WTC11 (cell line): ENCODE measurements at regions not wholly inside any gene's neighbourhood (a gene's known extent, or its start where the extent isn't known, plus 50 kb on each side); places are given as distances from the start of the nearest gene placed in this dataset.

Experiments
- ESRRA ChIP-seq: sonication (generic); formaldehyde crosslinking; IDR thresholded peaks from 2 replicates; pipeline ENCODE4 v1.8.1; 2022; ENCODE audit warnings: mild to moderate bottlenecking, missing genetic modification reagents, borderline replicate concordance
- JAZF1 ChIP-seq: fragments of 250-450 bp; sonication (Bioruptor Pico); IDR thresholded peaks from 2 replicates; pipeline ENCODE4 v1.9.0; 2021; ENCODE audit warnings: moderate library complexity, mild to moderate bottlenecking, inconsistent platforms
- NR3C1 ChIP-seq: sonication (generic); formaldehyde crosslinking; conservative IDR thresholded peaks from 2 replicates; pipeline ENCODE4 v1.8.1; 2023; ENCODE audit warnings: low read depth, mild to moderate bottlenecking, missing genetic modification reagents
- SP1 ChIP-seq: sonication (generic); formaldehyde crosslinking; conservative IDR thresholded peaks from 2 replicates; pipeline ENCODE4 v1.8.1; 2022; ENCODE audit warnings: missing genetic modification reagents
- TEAD4 ChIP-seq: sonication (generic); formaldehyde crosslinking; IDR thresholded peaks from 2 replicates; pipeline ENCODE4 v1.8.0; 2022; ENCODE audit warnings: mild to moderate bottlenecking, missing genetic modification reagents
- TP53 ChIP-seq: sonication (generic); formaldehyde crosslinking; IDR thresholded peaks from 2 replicates; pipeline ENCODE4 v1.8.1; 2023; ENCODE audit warnings: mild to moderate bottlenecking, missing genetic modification reagents
- ZNF317 ChIP-seq: sonication (generic); formaldehyde crosslinking; IDR thresholded peaks from 2 replicates; pipeline ENCODE4 v1.8.1; 2023; ENCODE audit warnings: low read depth, mild to moderate bottlenecking, moderate library complexity, missing genetic modification reagents, borderline replicate concordance
- TF ChIP-seq, protein P1 (sequence below): sonication (generic); formaldehyde crosslinking; IDR thresholded peaks from 2 replicates; pipeline ENCODE4 v1.8.1; 2023; ENCODE audit warnings: mild to moderate bottlenecking, missing genetic modification reagents
- TF ChIP-seq, protein P2 (sequence below): fragments of 200-600 bp; IDR thresholded peaks from 2 replicates; pipeline ENCODE4 v1.8.0; 2022; ENCODE audit warnings: antibody characterized with exemption
- TF ChIP-seq, protein P3 (sequence below): sonication (generic); formaldehyde crosslinking; IDR thresholded peaks from 2 replicates; pipeline ENCODE4 v1.8.0; 2023; ENCODE audit warnings: missing genetic modification reagents

DNA sequence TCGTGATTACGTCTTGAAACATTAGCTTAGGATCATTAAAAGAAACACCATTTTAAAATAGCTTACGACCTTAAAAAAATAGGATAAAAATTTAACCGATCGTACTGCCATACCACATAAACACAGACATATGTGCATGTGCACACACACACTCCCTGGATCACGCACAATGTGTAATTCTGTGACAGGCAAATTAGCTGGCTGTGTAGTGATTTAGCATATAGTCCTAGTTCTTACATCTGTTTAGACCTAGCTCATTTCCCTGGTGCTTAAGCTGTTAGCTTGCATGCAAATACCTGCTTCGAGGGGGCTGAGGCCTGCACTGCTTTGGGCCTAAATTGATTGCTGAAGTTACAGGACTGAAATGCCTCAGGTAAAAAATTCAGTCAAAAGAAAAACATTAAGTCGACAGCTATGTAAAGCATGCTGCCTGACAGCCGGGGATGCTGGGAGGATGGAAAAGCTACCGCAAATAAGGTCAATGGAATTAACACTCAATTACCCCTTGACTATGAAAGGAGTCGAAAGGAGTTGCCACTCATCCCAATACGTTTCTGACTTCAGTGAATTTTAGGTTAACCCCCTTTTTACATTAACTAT is 267.1 kb upstream of the FZD8 start:
- TF ChIP-seq JAZF1 (CRISPR knock-in tag) (no peak), SP1 (CRISPR knock-in tag) (no peak), ZNF317 (no peak), ESRRA (CRISPR knock-in tag) (no peak), TEAD4 (CRISPR knock-in tag) (no peak), NR3C1 (no peak), TP53 (no peak)
- TF ChIP-seq, protein P1, sequence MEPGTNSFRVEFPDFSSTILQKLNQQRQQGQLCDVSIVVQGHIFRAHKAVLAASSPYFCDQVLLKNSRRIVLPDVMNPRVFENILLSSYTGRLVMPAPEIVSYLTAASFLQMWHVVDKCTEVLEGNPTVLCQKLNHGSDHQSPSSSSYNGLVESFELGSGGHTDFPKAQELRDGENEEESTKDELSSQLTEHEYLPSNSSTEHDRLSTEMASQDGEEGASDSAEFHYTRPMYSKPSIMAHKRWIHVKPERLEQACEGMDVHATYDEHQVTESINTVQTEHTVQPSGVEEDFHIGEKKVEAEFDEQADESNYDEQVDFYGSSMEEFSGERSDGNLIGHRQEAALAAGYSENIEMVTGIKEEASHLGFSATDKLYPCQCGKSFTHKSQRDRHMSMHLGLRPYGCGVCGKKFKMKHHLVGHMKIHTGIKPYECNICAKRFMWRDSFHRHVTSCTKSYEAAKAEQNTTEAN (CRISPR knock-in tag) = no peak
- TF ChIP-seq, protein P2, sequence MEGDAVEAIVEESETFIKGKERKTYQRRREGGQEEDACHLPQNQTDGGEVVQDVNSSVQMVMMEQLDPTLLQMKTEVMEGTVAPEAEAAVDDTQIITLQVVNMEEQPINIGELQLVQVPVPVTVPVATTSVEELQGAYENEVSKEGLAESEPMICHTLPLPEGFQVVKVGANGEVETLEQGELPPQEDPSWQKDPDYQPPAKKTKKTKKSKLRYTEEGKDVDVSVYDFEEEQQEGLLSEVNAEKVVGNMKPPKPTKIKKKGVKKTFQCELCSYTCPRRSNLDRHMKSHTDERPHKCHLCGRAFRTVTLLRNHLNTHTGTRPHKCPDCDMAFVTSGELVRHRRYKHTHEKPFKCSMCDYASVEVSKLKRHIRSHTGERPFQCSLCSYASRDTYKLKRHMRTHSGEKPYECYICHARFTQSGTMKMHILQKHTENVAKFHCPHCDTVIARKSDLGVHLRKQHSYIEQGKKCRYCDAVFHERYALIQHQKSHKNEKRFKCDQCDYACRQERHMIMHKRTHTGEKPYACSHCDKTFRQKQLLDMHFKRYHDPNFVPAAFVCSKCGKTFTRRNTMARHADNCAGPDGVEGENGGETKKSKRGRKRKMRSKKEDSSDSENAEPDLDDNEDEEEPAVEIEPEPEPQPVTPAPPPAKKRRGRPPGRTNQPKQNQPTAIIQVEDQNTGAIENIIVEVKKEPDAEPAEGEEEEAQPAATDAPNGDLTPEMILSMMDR = no peak
- TF ChIP-seq, protein P3, sequence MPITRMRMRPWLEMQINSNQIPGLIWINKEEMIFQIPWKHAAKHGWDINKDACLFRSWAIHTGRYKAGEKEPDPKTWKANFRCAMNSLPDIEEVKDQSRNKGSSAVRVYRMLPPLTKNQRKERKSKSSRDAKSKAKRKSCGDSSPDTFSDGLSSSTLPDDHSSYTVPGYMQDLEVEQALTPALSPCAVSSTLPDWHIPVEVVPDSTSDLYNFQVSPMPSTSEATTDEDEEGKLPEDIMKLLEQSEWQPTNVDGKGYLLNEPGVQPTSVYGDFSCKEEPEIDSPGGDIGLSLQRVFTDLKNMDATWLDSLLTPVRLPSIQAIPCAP (CRISPR knock-in tag) = no peak
